H1 (cell line): ENCODE measurements at regions not wholly inside any gene's neighbourhood (a gene's known extent, or its start where the extent isn't known, plus 50 kb on each side); places are given as distances from the start of the nearest gene placed in this dataset.

ENCODE experiments used
- EZH2 ChIP-seq: fragments of 200-600 bp; sonication (generic); IDR thresholded peaks from 2 replicates; pipeline ENCODE4 v1.7.1; 2012; ENCODE audit warnings: low read depth, mild to moderate bottlenecking, moderate library complexity, low read length, inconsistent platforms; ENCODE audit not compliant: severe bottlenecking
- POU5F1 ChIP-seq: IDR thresholded peaks from 2 replicates; pipeline ENCODE4 v1.6.1; 2011; ENCODE audit warnings: low read depth, mild to moderate bottlenecking, low read length, moderate library complexity

- no peak for TF ChIP-seq EZH2
- no peak for TF ChIP-seq POU5F1
Measured at GRCh38 chr2:176699644-176700043, 430.4 kb downstream of the MTX2 start (continued).
